SK-N-DZ (cell line): ENCODE measurements at regions not wholly inside any gene's neighbourhood (a gene's known extent, or its start where the extent isn't known, plus 50 kb on each side); places are given as distances from the start of the nearest gene placed in this dataset.

Experiments
- DNase-seq: peaks from one replicate; pipeline ENCODE4 v3.0.0-alpha.2; 2015; ENCODE audit warnings: low spot score
- small RNA-seq, 2 experiments: library from RNA; depleted of rRNA; stranded (forward); fragments of <200 nt; gene quantifications; one replicate each; pipeline ENCODE3, GENCODE V24; 2014

- DNase-seq, result no peak
These were observed 68.7 kb upstream of the SP4 start for GRCh38 chr7:21359163-21359562.

- no peak for DNase-seq
These were observed 66.3 kb upstream of the SP4 start for GRCh38 chr7:21361413-21362125.

- no peak for DNase-seq
These were observed 63.0 kb upstream of the SP4 start for GRCh38 chr7:21364801-21365271.

GRCh38 chr7:21365866-21366624 is 61.8 kb upstream of the SP4 start:
- DNase-seq, result no peak

- DNase-seq, result no peak
These were observed 60.8 kb upstream of the SP4 start for GRCh38 chr7:21367081-21367480.

- no peak for DNase-seq
These were observed 60.3 kb upstream of the SP4 start for GRCh38 chr7:21367537-21367936.

- no peak for DNase-seq
These were observed 59.6 kb upstream of the SP4 start for GRCh38 chr7:21368317-21368716.

- DNase-seq, result no peak
These were observed 57.5 kb upstream of the SP4 start for GRCh38 chr7:21370283-21370982.

- DNase-seq, result no peak
These were observed 56.5 kb upstream of the SP4 start for GRCh38 chr7:21371360-21371759.

- DNase-seq, result no peak
These were observed 54.9 kb upstream of the SP4 start for GRCh38 chr7:21373031-21373430.

GRCh38 chr7:21374134-21374533 is 53.7 kb upstream of the SP4 start:
- DNase-seq, result no peak

GRCh38 chr7:21377545-21377944 is 50.3 kb upstream of the SP4 start:
- no peak for DNase-seq

Small RNA genes in the stretch of these regions (small RNA-seq; reads per million reads assigned to genes)
- 0 reads per million in 2 experiments for gene RN7SL542P
